AG04450 (cell line): ENCODE measurements at regions not wholly inside any gene's neighbourhood (a gene's known extent, or its start where the extent isn't known, plus 50 kb on each side); places are given as distances from the start of the nearest gene placed in this dataset.
"Not testable (repeated sequence)": the region's sequence is repeated elsewhere in the genome, so short reads cannot be mapped to it uniquely, and the experiment has no call there.

Source experiments
- CTCF ChIA-PET: fragments of 300-600, 350-600 bp; formaldehyde crosslinking; extraction: SDS; loops from one replicate; lab custom pipeline; 2022; ENCODE audit warnings: antibody characterized with exemption, inconsistent platforms; lab: Charles Lee
- POLR2A ChIA-PET: fragments of 350-600 bp; formaldehyde crosslinking; extraction: SDS; loops from one replicate; lab custom pipeline; 2021; ENCODE audit warnings: antibody characterized with exemption, inconsistent platforms; lab: Yijun Ruan, JAX
- DNase-seq: peaks from one replicate; pipeline ENCODE4 v3.0.0-alpha.2; 2011; ENCODE audit warnings: low read depth, low spot score
- H3K27ac ChIP-seq: one replicate; pipeline ENCODE4 v1.5.1; 2012; ENCODE audit warnings: low read depth, low read length, control low read depth
- H3K27me3 ChIP-seq: one replicate; pipeline ENCODE4 v1.6.0; 2012; ENCODE audit warnings: low read length; ENCODE audit not compliant: control insufficient read depth, insufficient read depth
- H3K4me3 ChIP-seq: 2 replicates; pipeline ENCODE4 v1.5.1; 2011; ENCODE audit warnings: mild to moderate bottlenecking, low read depth, low read length, control low read depth
- H3K9me3 ChIP-seq: 2 replicates; pipeline ENCODE4 v1.5.1; 2012; ENCODE audit warnings: low read length; ENCODE audit not compliant: control insufficient read depth, insufficient read depth
- CTCF ChIP-seq: IDR thresholded peaks from 2 replicates; pipeline ENCODE4 v1.5.1; 2011; ENCODE audit warnings: low read depth, low read length, control low read depth, inconsistent platforms

GRCh38 chr7:67916571-67917436, 920.2 kb downstream of the TYW1 start:
- Histone ChIP-seq H3K4me3 (no peak overlapping the region), H3K9me3 (peaks cover 16% of the 10 kb centered on the region), H3K27me3 (no peaks in the 10 kb centered on the region), H3K27ac (no peak overlapping the region)
- ChIA-PET POLR2A (no interaction called here), CTCF (no interaction called here)
- DNase-seq, result no peak
- TF ChIP-seq CTCF, result no peak

GRCh38 chr7:67917437-67917755, 920.8 kb downstream of the TYW1 start:
- Histone ChIP-seq H3K9me3 (peaks cover 17% of the 10 kb centered on the region), H3K27me3 (no peaks in the 10 kb centered on the region), H3K4me3 (no peak overlapping the region), H3K27ac (no peak overlapping the region)
- no peak for DNase-seq
- no peak for TF ChIP-seq CTCF
- ChIA-PET POLR2A (no interaction called here), CTCF (no interaction called here)

- H3K27ac ChIP-seq, result no peak overlapping the region
- no peak for TF ChIP-seq CTCF
- peaks cover 22% of the 10 kb centered on the region for H3K9me3 ChIP-seq
- ChIA-PET POLR2A (no interaction called here), CTCF (no interaction called here)
- no peaks in the 10 kb centered on the region for H3K27me3 ChIP-seq
- no peak for DNase-seq
- H3K4me3 ChIP-seq, result no peak overlapping the region
Observed at GRCh38 chr7:67918158-67918557, 921.5 kb downstream of the TYW1 start.

GRCh38 chr7:67923286-67923685, 926.7 kb downstream of the TYW1 start:
- H3K27me3 ChIP-seq, result no peaks in the 10 kb centered on the region
- DNase-seq, result no peak
- peaks cover 30% of the 10 kb centered on the region for H3K9me3 ChIP-seq
- no peak for TF ChIP-seq CTCF
- ChIA-PET CTCF (no interaction called here), POLR2A (no interaction called here)
- H3K27ac ChIP-seq, result no peak overlapping the region
- H3K4me3 ChIP-seq, result no peak overlapping the region

- Histone ChIP-seq H3K27ac (no peak overlapping the region), H3K4me3 (no peak overlapping the region), H3K9me3 (peaks cover 39% of the 10 kb centered on the region), H3K27me3 (no peaks in the 10 kb centered on the region)
- ChIA-PET CTCF (no interaction called here), POLR2A (no interaction called here)
- no peak for TF ChIP-seq CTCF
- DNase-seq, result no peak
Observed at GRCh38 chr7:67928141-67928540, 931.5 kb downstream of the TYW1 start.

- H3K27ac ChIP-seq, POLR2A ChIA-PET, DNase-seq, H3K4me3 ChIP-seq, H3K27me3 ChIP-seq: not testable (repeated sequence)
- H3K9me3 ChIP-seq, result peaks cover 46% of the 10 kb centered on the region
- CTCF ChIA-PET, result interaction anchor here (0.6 kb wide), 1 partner anchor 12 kb away, joined by 4 read pairs; no protein-coding TSS in a partner anchor
Observed at GRCh38 chr7:67936447-67936846, 939.8 kb downstream of the TYW1 start.
